ENCODE measurements at regions not wholly inside any gene's neighbourhood (a gene's known extent, or its start where the extent isn't known, plus 50 kb on each side); places are given as distances from the start of the nearest gene placed in this dataset.

GRCh38 chr15:58293622-58294550 is 137.9 kb upstream of the LIPC start (continued):
- TF ChIP-seq HNF1A (IDR thresholded peaks at IDR 0.05; ENCODE audit: low read depth) (0 out of 2 replicates have a peak, but pooled peaks have one; percentile 14), HNF1A (CRISPR knock-in tag; IDR thresholded peaks at IDR 0.05; ENCODE audit: borderline replicate concordance) (no peak)

- in situ Hi-C loops (cut with HindIII; ENCODE audit: extremely low pct_ligation_motif_present, low pct_unique_long_range_greater_than_20kb) (no loop called here), intact Hi-C loops (cut with micrococcal nuclease; ENCODE audit: unreplicated experiment) (no loop called here)
- ChIA-PET CTCF (ENCODE audit: low intra/inter-chr PET ratio, low total read pairs) (no interaction called here), POLR2A (interaction anchor here (1.4 to 1.8 kb wide), 2 partner anchors 10 to 35 kb away, joined by 3 read pairs; no protein-coding TSS in a partner anchor)
- H3K4me3 ChIP-seq (replicated peaks in 1 of 3; ENCODE audit: insufficient read depth in 1 of 3, low read depth in 2 of 3, low read length in 3 of 3) = no peak overlapping the region
- H3K9me3 ChIP-seq (ENCODE audit: low read length) = peaks cover 14% of the 10 kb centered on the region; the same call in 1 of the 2 replicates
- H3K4me1 ChIP-seq (ENCODE audit: insufficient read depth, low read length) = peaks cover 21% of the 10 kb centered on the region
- no peaks in the 10 kb centered on the region for H3K36me3 ChIP-seq (replicated peaks in 1 of 2; ENCODE audit: control insufficient read depth in 1 of 2, insufficient read depth in 2 of 2, low read length in 2 of 2)
- no peak overlapping the region for H3K27ac ChIP-seq (ENCODE audit: extremely low read length, insufficient read depth, low read length)
- H4K20me1 ChIP-seq (ENCODE audit: insufficient read depth, low read length) = no peaks in the 10 kb centered on the region
- H3K79me2 ChIP-seq (ENCODE audit: insufficient read depth, low read length) = no peaks in the 10 kb centered on the region
- no TSS peak for BruUV-seq (replicated peaks)
- no peak for FAIRE-seq
- H2AFZ ChIP-seq (ENCODE audit: low read length) = no peak overlapping the region
- no peak for ATAC-seq
- TF ChIP-seq LCORL (IDR thresholded peaks at IDR 0.05) = no peak
- no peak for TF ChIP-seq LCORL (CRISPR knock-in tag; IDR thresholded peaks at IDR 0.05)
- TF ChIP-seq ATF6 (CRISPR knock-in tag; conservative IDR thresholded peaks at IDR 0.05) = no peak
- 18% methylated on average over 2 of the region's 2 CpGs for WGBS (ENCODE audit: low lambda C conversion rate)
- H3K9ac ChIP-seq (ENCODE audit: insufficient read depth, low read depth, low read length) = no peak overlapping the region
- no peak for DNase-seq (ENCODE audit: low spot score)
- H3K4me2 ChIP-seq (ENCODE audit: low read depth, low read length) = 0 out of 2 replicates have a peak overlapping the region, but pooled peaks have one; percentile 18
- no peaks in the 10 kb centered on the region for H3K27me3 ChIP-seq (ENCODE audit: control insufficient read depth in 1 of 2, insufficient read depth in 2 of 2, low read length in 2 of 2)
Measured at GRCh38 chr15:58294681-58295254, 137.0 kb upstream of the LIPC start.
